BE2C (cell line): ENCODE measurements at regions not wholly inside any gene's neighbourhood (a gene's known extent, or its start where the extent isn't known, plus 50 kb on each side); places are given as distances from the start of the nearest gene placed in this dataset.

Experiments
- DNase-seq: peaks from one replicate; pipeline ENCODE4 v3.0.0-alpha.2; 2020
- H3K27me3 ChIP-seq: fragments of 250-450 bp; sonication (Bioruptor Pico); 2 replicates; pipeline ENCODE4 v1.5.1; 2020; ENCODE audit warnings: mild to moderate bottlenecking
- H3K36me3 ChIP-seq: fragments of 250-450 bp; sonication (Bioruptor Pico); 2 replicates; pipeline ENCODE4 v1.5.1; 2020; ENCODE audit warnings: mild to moderate bottlenecking
- H3K4me1 ChIP-seq: fragments of 250-450 bp; sonication (Bioruptor Pico); 2 replicates; pipeline ENCODE4 v1.5.1; 2020
- H3K4me3 ChIP-seq: 2 replicates; pipeline ENCODE4 v1.5.1; 2011; ENCODE audit warnings: low read depth, low read length
- H3K9me3 ChIP-seq: fragments of 250-450 bp; sonication (Bioruptor Pico); 2 replicates; pipeline ENCODE4 v1.5.1; 2020
- CTCF ChIP-seq: IDR thresholded peaks from 2 replicates; pipeline ENCODE4 v1.5.1; 2012; ENCODE audit warnings: mild to moderate bottlenecking, low read depth, low read length

DNA sequence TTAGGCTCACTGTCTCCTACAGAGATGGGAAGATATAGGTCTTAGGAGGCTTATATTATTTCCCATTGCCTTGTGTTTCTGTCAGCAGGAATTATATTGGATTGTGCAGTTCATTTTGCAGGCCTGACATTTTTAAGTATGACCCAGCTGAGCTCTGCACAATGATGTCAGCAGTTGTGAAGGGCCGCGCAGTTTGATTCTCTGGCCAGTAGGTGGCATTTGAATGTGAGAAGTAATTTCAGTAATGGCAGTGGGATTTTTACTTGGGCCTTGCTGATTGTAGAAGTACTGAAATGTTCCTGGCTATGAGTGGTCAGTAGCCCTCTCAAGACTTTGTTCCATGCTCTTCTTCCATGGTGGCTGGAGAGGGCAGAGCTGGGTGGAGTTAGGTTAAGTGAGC is 247.2 kb upstream of the MTMR8 start:
- TF ChIP-seq CTCF: peak; percentile 22; the same call in 1 of the 2 replicates
- DNase-seq: no peak
- H3K36me3 ChIP-seq: no peaks in the 10 kb centered on the region
- H3K9me3 ChIP-seq: no peaks in the 10 kb centered on the region
- H3K4me3 ChIP-seq: no peak overlapping the region
- H3K4me1 ChIP-seq: no peaks in the 10 kb centered on the region
- no peaks in the 10 kb centered on the region for H3K27me3 ChIP-seq
